H9 (cell line): ENCODE measurements at regions not wholly inside any gene's neighbourhood (a gene's known extent, or its start where the extent isn't known, plus 50 kb on each side); places are given as distances from the start of the nearest gene placed in this dataset.

ENCODE experiments used
- DNase-seq: peaks from one replicate; pipeline ENCODE4 v3.0.0-alpha.2; 2017
- H2AFZ ChIP-seq: one replicate; pipeline ENCODE4 v1.6.1; 2013; ENCODE audit warnings: mild to moderate bottlenecking, low read length, control low read depth, moderate library complexity
- H2AK5ac ChIP-seq: 2 replicates; pipeline ENCODE4 v1.6.1; 2013; ENCODE audit warnings: low read length, control low read depth, mixed read lengths; ENCODE audit not compliant: insufficient read length
- H2BK120ac ChIP-seq: one replicate; pipeline ENCODE4 v1.6.1; 2013; ENCODE audit warnings: low read depth, mild to moderate bottlenecking, low read length, control low read depth, inconsistent platforms; ENCODE audit not compliant: poor library complexity, severe bottlenecking
- H2BK12ac ChIP-seq: 2 replicates; pipeline ENCODE4 v1.6.1; 2013; ENCODE audit warnings: low read length, control low read depth, mixed read lengths, low read depth; ENCODE audit not compliant: insufficient read length
- H2BK15ac ChIP-seq: 2 replicates; pipeline ENCODE4 v1.6.1; 2013; ENCODE audit warnings: low read depth, low read length, control low read depth
- H2BK20ac ChIP-seq: one replicate; pipeline ENCODE4 v1.6.1; 2013; ENCODE audit warnings: low read depth, mild to moderate bottlenecking, low read length, control low read depth, inconsistent platforms; ENCODE audit not compliant: poor library complexity, severe bottlenecking
- H2BK5ac ChIP-seq: 2 replicates; pipeline ENCODE4 v1.6.1; 2013; ENCODE audit warnings: low read length, control low read depth, mixed read lengths; ENCODE audit not compliant: insufficient read length
- H3K14ac ChIP-seq: 2 replicates; pipeline ENCODE4 v1.6.1; 2013; ENCODE audit warnings: low read length, control low read depth; ENCODE audit not compliant: insufficient read depth
- H3K18ac ChIP-seq: 2 replicates; pipeline ENCODE4 v1.6.1; 2013; ENCODE audit warnings: low read depth, mild to moderate bottlenecking, mixed read lengths, low read length, control low read depth; ENCODE audit not compliant: insufficient read length
- H3K23ac ChIP-seq: 2 replicates; pipeline ENCODE4 v1.6.1; 2013; ENCODE audit warnings: low read length, control low read depth, mixed read lengths, low read depth; ENCODE audit not compliant: insufficient read length
- H3K23me2 ChIP-seq: 2 replicates; pipeline ENCODE4 v1.6.1; 2013; ENCODE audit warnings: low read depth, mild to moderate bottlenecking, mixed read lengths, low read length, control low read depth; ENCODE audit not compliant: insufficient read length, poor library complexity, severe bottlenecking
- H3K27ac ChIP-seq: 2 replicates; pipeline ENCODE4 v1.5.1; 2013; ENCODE audit warnings: low read length, control low read depth, mixed read lengths, low read depth; ENCODE audit not compliant: insufficient read length
- H3K27me3 ChIP-seq: 2 replicates; pipeline ENCODE4 v1.6.1; 2013; ENCODE audit warnings: low read length, control low read depth, inconsistent platforms; ENCODE audit not compliant: insufficient read depth
- H3K4ac ChIP-seq: 2 replicates; pipeline ENCODE4 v1.6.1; 2013; ENCODE audit warnings: low read depth, mild to moderate bottlenecking, control low read depth, inconsistent platforms, low read length, moderate library complexity
- H3K4me1 ChIP-seq: 2 replicates; pipeline ENCODE4 v1.6.1; 2013; ENCODE audit warnings: low read length, control low read depth, inconsistent platforms; ENCODE audit not compliant: insufficient read depth
- H3K4me2 ChIP-seq: 2 replicates; pipeline ENCODE4 v1.6.1; 2013; ENCODE audit warnings: low read length, control low read depth, mixed read lengths; ENCODE audit not compliant: insufficient read length, insufficient read depth
- H3K56ac ChIP-seq: 2 replicates; pipeline ENCODE4 v1.6.1; 2013; ENCODE audit warnings: low read depth, mild to moderate bottlenecking, mixed read lengths, low read length, control low read depth; ENCODE audit not compliant: insufficient read length
- H3K79me1 ChIP-seq: 2 replicates; pipeline ENCODE4 v1.6.1; 2013; ENCODE audit warnings: low read depth, mild to moderate bottlenecking, moderate library complexity, low read length, control low read depth, inconsistent platforms; ENCODE audit not compliant: insufficient read depth, poor library complexity, severe bottlenecking
- H3K79me2 ChIP-seq: 2 replicates; pipeline ENCODE4 v1.6.1; 2013; ENCODE audit warnings: low read length, control low read depth, inconsistent platforms; ENCODE audit not compliant: insufficient read depth
- H3K9ac ChIP-seq: 2 replicates; pipeline ENCODE4 v1.6.1; 2013; ENCODE audit warnings: low read length, control low read depth, mixed read lengths; ENCODE audit not compliant: insufficient read length; ENCODE audit errors: extremely low read depth
- H3K9me3 ChIP-seq: one replicate; pipeline ENCODE4 v1.6.1; 2013; ENCODE audit warnings: low read depth, low read length, inconsistent platforms; ENCODE audit not compliant: control insufficient read depth
- H3T11ph ChIP-seq: one replicate; pipeline ENCODE4 v1.6.1; 2013; ENCODE audit warnings: mild to moderate bottlenecking, low read length, control low read depth, inconsistent platforms
- H4K20me1 ChIP-seq: one replicate; pipeline ENCODE4 v1.6.1; 2013; ENCODE audit not compliant: control insufficient read depth, insufficient read length, insufficient read depth
- H4K5ac ChIP-seq: 2 replicates; pipeline ENCODE4 v1.6.1; 2013; ENCODE audit warnings: low read depth, mild to moderate bottlenecking, mixed read lengths, low read length, control low read depth; ENCODE audit not compliant: insufficient read length
- H4K8ac ChIP-seq: replicated peaks from 2 replicates; pipeline ENCODE4 v1.6.1; 2013; ENCODE audit warnings: low read length, control low read depth, mixed read lengths, low read depth; ENCODE audit not compliant: insufficient read length
- H4K91ac ChIP-seq: 2 replicates; pipeline ENCODE4 v1.6.1; 2013; ENCODE audit warnings: low read depth, mild to moderate bottlenecking, moderate library complexity, mixed read lengths, low read length, control low read depth; ENCODE audit not compliant: insufficient read length
- H3K27ac Mint-ChIP-seq, 3 experiments: 2 replicates in 2 of 3; 3 replicates in 1 of 3; pipeline ENCODE4 v1.8.0; 2020 to 2021; ENCODE audit warnings: mixed read lengths in 3 of 3, mild to moderate bottlenecking in 1 of 3, moderate library complexity in 1 of 3
- H3K27me3 Mint-ChIP-seq: 2 replicates; pipeline ENCODE4 v1.8.0; 2021; ENCODE audit warnings: low read depth, mild to moderate bottlenecking, moderate library complexity, mixed read lengths
- H3K36me3 Mint-ChIP-seq, 3 experiments: 2 replicates in 2 of 3; 3 replicates in 1 of 3; pipeline ENCODE4 v1.8.0; 2020 to 2021; ENCODE audit warnings: low read depth in 3 of 3, mixed read lengths in 3 of 3; ENCODE audit not compliant: insufficient read depth in 1 of 3
- H3K4me1 Mint-ChIP-seq, 2 experiments: 2 replicates each; pipeline ENCODE4 v1.8.0; 2020; ENCODE audit warnings: mixed read lengths in 2 of 2
- H3K4me3 Mint-ChIP-seq, 2 experiments: 2 replicates in 1 of 2; 3 replicates in 1 of 2; pipeline ENCODE4 v1.8.0; 2020 to 2021; ENCODE audit warnings: mild to moderate bottlenecking in 2 of 2, mixed read lengths in 2 of 2, moderate library complexity in 1 of 2
- H3K9me3 Mint-ChIP-seq, 2 experiments: 2 replicates in 1 of 2; 3 replicates in 1 of 2; pipeline ENCODE4 v1.8.0; 2020; ENCODE audit warnings: mild to moderate bottlenecking in 2 of 2, mixed read lengths in 2 of 2, moderate library complexity in 1 of 2
- CTCF ChIP-seq: fragments of 200-600 bp; sonication (generic); conservative IDR thresholded peaks from 3 replicates; pipeline ENCODE4 v1.8.0; 2021; ENCODE audit warnings: antibody characterized with exemption, mild to moderate bottlenecking
- WGBS: extraction: QIAGEN DNeasy Blood & Tissue Kit; methylation state at CpG from one replicate; pipeline ENCODE4 v1.1.7; 2013; ENCODE audit warnings: missing lambda C conversion rate, low lambda C conversion rate, mixed read lengths; ENCODE audit not compliant: insufficient read length; ENCODE audit errors: extremely low coverage; 5-methylcytosine and 5-hydroxymethylcytosine counted together

GRCh38 chr2:123093199-123093598 is 931.9 kb upstream of the CNTNAP5 start:
- no peak for TF ChIP-seq CTCF
- Histone ChIP-seq H2BK5ac (no peak overlapping the region), H4K91ac (no peak overlapping the region), H4K20me1 (no peaks in the 10 kb centered on the region), H3K79me1 (no peaks in the 10 kb centered on the region), H3K23ac (no peak overlapping the region), H3K27me3 (no peaks in the 10 kb centered on the region), H3K9me3 (no peaks in the 10 kb centered on the region), H3K23me2 (no peaks in the 10 kb centered on the region), H4K8ac (no peak overlapping the region), H3K4me1 (no peaks in the 10 kb centered on the region), H2BK20ac (no peak overlapping the region), H3K56ac (no peak overlapping the region), H2AK5ac (no peak overlapping the region), H2AFZ (no peak overlapping the region), H3K14ac (no peak overlapping the region), H3K27ac (no peak overlapping the region), H2BK120ac (no peak overlapping the region), H3T11ph (no peak overlapping the region), H2BK15ac (no peak overlapping the region), H3K4ac (no peak overlapping the region), H3K18ac (no peak overlapping the region), H3K79me2 (no peaks in the 10 kb centered on the region), H2BK12ac (no peak overlapping the region), H3K4me2 (no peak overlapping the region), H3K9ac (no peak overlapping the region), H4K5ac (no peak overlapping the region)
- no CpG with 5 or more reads among the region's 2 CpGs for WGBS
- Mint-ChIP-seq H3K27ac (no peak overlapping the region), H3K9me3 (no peaks in the 10 kb centered on the region), H3K4me3 (no peak overlapping the region), H3K36me3 (no peaks in the 10 kb centered on the region), H3K27me3 (no peaks in the 10 kb centered on the region), H3K4me1 (peaks cover 2 to 4% of the 10 kb centered on the region in 2 experiments; a peak in 3 of 4 replicates)
- no peak for DNase-seq
